ENCODE measurements at regions not wholly inside any gene's neighbourhood (a gene's known extent, or its start where the extent isn't known, plus 50 kb on each side); places are given as distances from the start of the nearest gene placed in this dataset.

DNA sequence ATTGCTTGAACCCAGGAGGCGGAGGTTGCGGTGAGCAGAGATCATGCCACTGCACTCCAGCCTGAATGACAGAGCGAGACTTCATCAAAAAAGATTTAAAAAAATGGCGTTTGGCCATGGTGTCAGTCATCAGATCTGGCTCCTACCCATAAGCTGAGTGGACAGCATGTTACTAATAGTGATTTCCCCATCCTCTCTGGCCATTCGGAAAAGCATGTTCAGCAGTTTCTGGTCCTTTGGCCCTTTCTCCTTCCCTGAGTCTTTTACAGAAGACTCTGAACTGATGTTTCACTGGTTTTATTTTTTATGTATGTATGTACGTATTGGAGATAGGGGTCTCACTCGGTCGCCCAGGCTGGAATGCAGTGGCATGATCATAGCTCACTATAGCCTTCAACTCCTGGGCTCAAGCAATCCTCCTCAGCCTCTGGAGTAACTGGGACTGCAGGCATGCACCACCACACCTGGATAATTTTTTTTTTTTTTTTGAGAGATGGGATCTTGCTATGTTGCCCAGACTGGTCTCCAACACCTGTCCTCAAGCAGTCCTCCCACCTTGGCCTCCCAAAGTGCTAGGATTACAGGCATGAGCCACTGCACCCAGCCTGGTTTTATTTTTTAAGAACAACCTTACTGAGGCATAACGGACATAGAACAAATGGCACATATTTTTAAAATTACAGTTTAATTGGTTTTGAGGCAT, 84.2 kb upstream of the CNKSR3 start:
- Histone ChIP-seq H3K4me1 (ENCODE audit: control insufficient read depth, extremely low read depth, insufficient read depth, low read length) (no peaks in the 10 kb centered on the region), H3K36me3 (ENCODE audit: control insufficient read depth in 2 of 2, extremely low read depth in 1 of 2, insufficient read depth in 2 of 2, low read length in 2 of 2) (no peaks in the 10 kb centered on the region), H3K9me3 (replicated peaks; ENCODE audit: control insufficient read depth, insufficient read depth, low read length) (no peaks in the 10 kb centered on the region), H3K4me3 (replicated peaks in 1 of 3; ENCODE audit: insufficient read depth in 1 of 3, low read depth in 1 of 3, low read length in 3 of 3) (no peak overlapping the region), H3K4me2 (ENCODE audit: insufficient read depth, low read length) (no peak overlapping the region), H3K27ac (ENCODE audit: insufficient read depth, low read depth, low read length) (no peak overlapping the region), H3K79me2 (ENCODE audit: control insufficient read depth, insufficient read depth, low read length) (no peaks in the 10 kb centered on the region), H3K27me3 (ENCODE audit: control insufficient read depth in 2 of 2, insufficient read depth in 2 of 2, low read length in 2 of 2) (no peaks in the 10 kb centered on the region), H2AFZ (ENCODE audit: low read depth, low read length) (no peak overlapping the region), H3K9me1 (replicated peaks; ENCODE audit: control insufficient read depth, extremely low read depth, insufficient read depth, low read length) (no peaks in the 10 kb centered on the region), H4K20me1 (replicated peaks; ENCODE audit: control insufficient read depth, extremely low read depth, insufficient read depth, low read length) (no peaks in the 10 kb centered on the region), H3K9ac (replicated peaks; ENCODE audit: extremely low read depth, insufficient read depth, low read length) (no peak overlapping the region)
- DNase-seq (ENCODE audit: low read depth, low spot score) (no peak), FAIRE-seq (no peak)
- dilution Hi-C loops (cut with MboI; ENCODE audit: extremely low pct_ligation_motif_present, low sequenced_read_pairs) (no loop called here), intact Hi-C loops (cut with micrococcal nuclease) (no loop called here)
- BruUV-seq (replicated peaks), result no TSS peak
- POLR2A ChIA-PET, result no interaction called here
- TF ChIP-seq FOS (IDR thresholded peaks at IDR 0.05; ENCODE audit: borderline replicate concordance, insufficient read depth, low read length) (no peak), POLR2AphosphoS5 (IDR thresholded peaks at IDR 0.05; ENCODE audit: insufficient read depth, low read depth, low read length) (no peak), GATA2 (IDR thresholded peaks at IDR 0.05; ENCODE audit: insufficient read depth, insufficient read length, low read depth, low read length) (no peak), EZH2 (IDR thresholded peaks at IDR 0.05; ENCODE audit: borderline replicate concordance, low read depth, low read length, severe bottlenecking) (no peak)
- TF ChIP-seq, protein P1, sequence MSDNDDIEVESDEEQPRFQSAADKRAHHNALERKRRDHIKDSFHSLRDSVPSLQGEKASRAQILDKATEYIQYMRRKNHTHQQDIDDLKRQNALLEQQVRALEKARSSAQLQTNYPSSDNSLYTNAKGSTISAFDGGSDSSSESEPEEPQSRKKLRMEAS (IDR thresholded peaks at IDR 0.05; ENCODE audit: insufficient read depth, insufficient read length), result no peak
- CTCF ChIA-PET, result interaction anchor here (1.0 to 1.6 kb wide), 4 partner anchors 10 to 22 kb away, joined by 4 to 6 read pairs (median 4); no protein-coding TSS in a partner anchor

DNA sequence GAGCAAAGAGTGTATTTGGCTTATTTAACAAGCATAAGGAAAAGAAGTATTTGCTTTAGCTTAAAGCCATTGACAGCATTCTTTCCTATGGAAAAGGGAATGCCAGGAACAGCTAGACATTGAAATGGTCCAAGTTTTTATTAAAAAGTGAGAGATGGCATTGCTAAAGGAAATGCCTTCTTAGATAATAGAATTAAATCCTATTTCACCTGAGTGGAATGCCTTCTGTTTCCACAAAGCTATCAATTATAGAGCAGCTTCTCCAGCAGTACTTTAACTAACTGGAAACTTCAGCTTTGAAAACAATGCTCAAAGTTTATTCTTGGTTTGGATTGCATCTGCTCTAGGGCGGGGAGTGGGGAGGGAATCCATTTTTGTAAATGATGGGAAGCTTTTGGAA, 85.1 kb upstream of the CNKSR3 start:
- no peak for DNase-seq (ENCODE audit: low read depth, low spot score)

More for the DNA sequence above, 85.1 kb upstream of the CNKSR3 start:
- Histone ChIP-seq H3K9me3 (replicated peaks; ENCODE audit: control insufficient read depth, insufficient read depth, low read length) (no peaks in the 10 kb centered on the region), H3K27me3 (ENCODE audit: control insufficient read depth in 2 of 2, insufficient read depth in 2 of 2, low read length in 2 of 2) (no peaks in the 10 kb centered on the region), H2AFZ (ENCODE audit: low read depth, low read length) (no peak overlapping the region), H3K4me2 (ENCODE audit: insufficient read depth, low read length) (no peak overlapping the region), H3K27ac (ENCODE audit: insufficient read depth, low read depth, low read length) (no peak overlapping the region), H3K4me3 (replicated peaks in 1 of 3; ENCODE audit: insufficient read depth in 1 of 3, low read depth in 1 of 3, low read length in 3 of 3) (no peak overlapping the region), H3K79me2 (ENCODE audit: control insufficient read depth, insufficient read depth, low read length) (no peaks in the 10 kb centered on the region), H4K20me1 (replicated peaks; ENCODE audit: control insufficient read depth, extremely low read depth, insufficient read depth, low read length) (no peaks in the 10 kb centered on the region), H3K9ac (replicated peaks; ENCODE audit: extremely low read depth, insufficient read depth, low read length) (no peak overlapping the region), H3K4me1 (ENCODE audit: control insufficient read depth, extremely low read depth, insufficient read depth, low read length) (no peaks in the 10 kb centered on the region), H3K36me3 (ENCODE audit: control insufficient read depth in 2 of 2, extremely low read depth in 1 of 2, insufficient read depth in 2 of 2, low read length in 2 of 2) (no peaks in the 10 kb centered on the region), H3K9me1 (replicated peaks; ENCODE audit: control insufficient read depth, extremely low read depth, insufficient read depth, low read length) (no peaks in the 10 kb centered on the region)
- dilution Hi-C loops (cut with MboI; ENCODE audit: extremely low pct_ligation_motif_present, low sequenced_read_pairs) (no loop called here), intact Hi-C loops (cut with micrococcal nuclease) (no loop called here)
- FAIRE-seq, result no peak
- BruUV-seq (replicated peaks), result no TSS peak
- POLR2A ChIA-PET, result no interaction called here
- TF ChIP-seq EZH2 (IDR thresholded peaks at IDR 0.05; ENCODE audit: borderline replicate concordance, low read depth, low read length, severe bottlenecking) (no peak), MYC (IDR thresholded peaks at IDR 0.05; ENCODE audit: low read depth, low read length) (no peak), GATA2 (IDR thresholded peaks at IDR 0.05; ENCODE audit: insufficient read depth, insufficient read length, low read depth, low read length) (no peak), FOS (IDR thresholded peaks at IDR 0.05; ENCODE audit: borderline replicate concordance, insufficient read depth, low read length) (no peak), JUN (IDR thresholded peaks at IDR 0.05; ENCODE audit: borderline replicate concordance, insufficient read depth, insufficient read length, low read depth) (no peak), POLR2A (IDR thresholded peaks at IDR 0.05; ENCODE audit: low read depth, low read length) (no peak), POLR2AphosphoS5 (IDR thresholded peaks at IDR 0.05; ENCODE audit: insufficient read depth, low read depth, low read length) (no peak)
- TF ChIP-seq, protein P1 (IDR thresholded peaks at IDR 0.05; ENCODE audit: insufficient read depth, insufficient read length), result no peak
- CTCF ChIA-PET, result interaction anchor here (0.7 to 1.6 kb wide), 7 partner anchors 11 to 57 kb away, joined by 3 to 6 read pairs (median 4); no protein-coding TSS in a partner anchor

All from endothelial cell of umbilical vein (primary cell).